ENCODE measurements at regions not wholly inside any gene's neighbourhood (a gene's known extent, or its start where the extent isn't known, plus 50 kb on each side); places are given as distances from the start of the nearest gene placed in this dataset.

DNA sequence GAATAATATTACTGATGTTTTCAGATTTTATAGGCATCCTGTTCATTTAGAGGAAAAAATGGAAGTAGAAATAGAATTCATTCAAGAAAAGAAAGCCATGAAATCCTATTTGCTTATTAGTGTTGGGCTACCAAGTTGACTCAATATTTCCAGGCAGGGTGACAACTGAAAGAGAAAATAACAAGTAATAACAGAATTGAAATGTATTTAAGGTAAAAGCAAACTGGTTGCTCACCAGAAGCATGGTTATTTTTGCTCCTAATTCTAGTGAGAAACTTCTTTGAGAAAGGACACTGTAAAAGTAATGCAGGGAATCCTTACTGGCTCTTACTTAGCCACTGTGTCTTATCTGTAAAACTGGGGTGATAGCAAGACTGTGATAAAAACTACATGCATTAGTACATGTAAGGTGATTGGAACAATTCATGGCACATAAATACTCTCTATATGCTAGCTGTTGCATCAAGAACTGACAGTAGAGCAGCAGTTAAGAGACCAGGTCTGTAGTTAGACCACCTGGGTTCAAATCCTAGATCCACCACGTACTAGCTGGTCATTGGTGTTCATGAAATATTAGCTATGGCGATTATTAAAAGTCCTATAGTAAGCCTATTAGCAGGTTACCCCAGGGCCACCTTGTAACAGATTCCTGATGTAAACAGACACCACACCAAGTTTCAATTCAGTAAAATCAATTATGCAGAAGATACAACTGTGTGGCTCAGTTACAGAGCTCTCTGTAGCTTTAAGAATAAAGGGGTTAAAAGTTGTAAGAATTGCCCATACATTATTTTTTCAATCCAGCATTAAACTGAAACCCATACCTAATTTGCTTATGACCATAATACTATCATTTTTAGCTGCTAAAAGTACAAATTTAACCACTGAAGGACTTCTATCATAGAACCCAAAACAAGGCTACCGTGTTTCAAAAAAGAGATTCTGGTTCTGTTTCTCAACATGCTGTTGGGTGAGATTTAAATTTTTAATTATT, 159.2 kb upstream of the COL21A1 start (continued):
- TF ChIP-seq ATF3 (IDR thresholded peaks at IDR 0.05; ENCODE audit: insufficient read depth, low read depth, low read length) (no peak), RXRA (IDR thresholded peaks at IDR 0.05; ENCODE audit: insufficient read depth, low read depth, low read length) (no peak), ASH2L (IDR thresholded peaks at IDR 0.05; ENCODE audit: low read length) (no peak), CTCF (IDR thresholded peaks at IDR 0.05; ENCODE audit: control extremely low read depth in 1 of 3, insufficient read depth in 1 of 3, low read depth in 1 of 3, low read length in 3 of 3) (no peak), JUND (IDR thresholded peaks at IDR 0.05; ENCODE audit: low read length) (no peak), KDM5A (IDR thresholded peaks at IDR 0.05; ENCODE audit: low read length) (no peak), ZNF274 (IDR thresholded peaks at IDR 0.05; ENCODE audit: borderline replicate concordance, extremely low read depth, low read length) (no peak), EP300 (IDR thresholded peaks at IDR 0.05; ENCODE audit: borderline replicate concordance in 1 of 2, low read depth in 2 of 2, low read length in 2 of 2) (no peak), GTF2F1 (IDR thresholded peaks at IDR 0.05; ENCODE audit: borderline replicate concordance, low read depth, low read length) (no peak)
